Duodenal mucosa (tissue), 2 donors: ENCODE measurements at regions not wholly inside any gene's neighbourhood (a gene's known extent, or its start where the extent isn't known, plus 50 kb on each side); places are given as distances from the start of the nearest gene placed in this dataset.
A peak's percentile ranks its signal among the peaks of the same experiment; 100 is the strongest.

Source experiments
- H3K27ac ChIP-seq: one replicate; pipeline ENCODE4 v1.7.0; 2013; ENCODE audit warnings: low read depth, low read length
- H3K27me3 ChIP-seq, 2 donors: one replicate each; pipeline ENCODE4 v1.7.0; 2013; ENCODE audit warnings: low read length in 2 of 2, control low read depth in 1 of 2; ENCODE audit not compliant: insufficient read depth in 2 of 2, control insufficient read depth in 1 of 2
- H3K36me3 ChIP-seq, 2 donors: one replicate each; pipeline ENCODE4 v1.7.0; 2013; ENCODE audit warnings: low read length in 2 of 2, control low read depth in 1 of 2; ENCODE audit not compliant: insufficient read depth in 2 of 2, control insufficient read depth in 1 of 2
- H3K4me1 ChIP-seq, 2 donors: one replicate each; pipeline ENCODE4 v1.7.0; 2013; ENCODE audit warnings: low read length in 2 of 2, control low read depth in 1 of 2; ENCODE audit not compliant: insufficient read depth in 2 of 2, control insufficient read depth in 1 of 2
- H3K4me3 ChIP-seq, 2 donors: one replicate each; pipeline ENCODE4 v1.7.0; 2013; ENCODE audit warnings: low read length in 2 of 2, low read depth in 1 of 2
- H3K9ac ChIP-seq, 2 donors: one replicate each; pipeline ENCODE4 v1.7.0; 2013; ENCODE audit warnings: low read length in 2 of 2, low read depth in 1 of 2
- H3K9me3 ChIP-seq, 2 donors: one replicate each; pipeline ENCODE4 v1.7.0; 2013; ENCODE audit warnings: low read length in 2 of 2, control low read depth in 1 of 2; ENCODE audit not compliant: control insufficient read depth in 1 of 2

DNA sequence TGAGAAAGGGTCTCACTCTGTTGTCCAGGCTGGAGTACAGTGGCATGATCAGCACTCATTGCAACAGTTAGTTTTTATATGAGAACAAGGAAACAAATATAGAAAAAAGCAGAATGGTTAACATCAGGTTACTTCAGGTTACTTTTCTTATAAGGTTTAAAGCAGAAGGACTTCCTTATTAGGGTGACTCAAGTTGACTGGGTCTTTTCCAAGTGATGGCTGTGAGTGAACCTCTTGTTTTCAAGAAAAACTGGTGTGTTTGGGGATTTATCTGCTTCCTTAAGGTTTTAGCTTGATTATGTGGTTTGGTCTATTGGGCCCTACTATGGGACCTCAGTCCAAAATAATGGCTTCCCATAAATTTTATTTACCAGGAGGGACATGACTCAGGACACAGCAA lies 99.2 kb downstream of the ARRDC3 start:
- H3K9ac ChIP-seq = no peak overlapping the region
- H3K9me3 ChIP-seq = no peaks in the 10 kb centered on the region
- peaks cover 0 to 8% of the 10 kb centered on the region in 2 donors for H3K4me1 ChIP-seq
- H3K27me3 ChIP-seq = no peaks in the 10 kb centered on the region
- H3K36me3 ChIP-seq = no peaks in the 10 kb centered on the region
- no peak overlapping the region for H3K4me3 ChIP-seq
- no peak overlapping the region for H3K27ac ChIP-seq

DNA sequence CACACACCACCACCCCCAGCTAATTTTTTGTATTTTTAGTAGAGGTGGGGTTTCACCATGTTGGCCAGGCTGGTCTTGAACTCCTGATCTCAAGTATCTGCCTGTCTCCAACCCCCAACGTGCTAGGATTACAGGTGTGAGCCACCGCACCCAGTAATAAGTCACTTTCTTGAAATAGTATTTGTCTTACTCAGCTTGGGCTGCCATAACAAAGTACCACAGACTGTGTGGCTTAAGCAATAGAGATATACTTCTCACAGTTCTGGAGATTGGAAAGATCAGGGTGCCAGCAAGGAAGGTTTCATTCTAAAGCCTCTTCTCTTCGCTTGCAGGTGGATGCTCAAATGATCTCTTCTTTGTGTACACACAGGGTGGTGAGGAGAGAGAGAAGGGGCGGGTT lies 99.8 kb downstream of the ARRDC3 start:
- Histone ChIP-seq H3K9ac (no peak overlapping the region), H3K4me3 (no peak overlapping the region), H3K4me1 (peaks cover 0 to 8% of the 10 kb centered on the region in 2 donors), H3K27me3 (no peaks in the 10 kb centered on the region), H3K36me3 (no peaks in the 10 kb centered on the region), H3K9me3 (no peaks in the 10 kb centered on the region), H3K27ac (no peak overlapping the region)

DNA sequence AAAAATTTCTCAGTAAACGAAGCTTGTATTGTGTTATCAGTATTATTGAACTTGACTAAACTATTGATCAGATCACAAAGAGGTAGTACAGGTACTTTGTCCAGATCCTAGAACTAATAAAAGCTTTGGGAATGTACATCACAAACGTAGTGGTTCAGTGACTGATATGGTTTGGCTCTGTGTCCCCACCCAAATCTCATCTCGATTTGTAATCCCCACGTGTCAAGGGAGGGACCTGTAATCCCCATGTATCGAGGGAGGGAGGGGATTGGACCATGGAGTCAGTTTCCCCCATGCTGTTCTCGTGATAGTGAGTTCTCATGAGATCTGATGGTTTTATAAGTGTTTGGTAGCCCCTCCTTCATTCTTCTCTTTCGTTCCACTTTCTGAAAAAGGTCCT lies 100.9 kb downstream of the ARRDC3 start:
- Histone ChIP-seq H3K27me3 (no peaks in the 10 kb centered on the region), H3K9me3 (no peaks in the 10 kb centered on the region), H3K36me3 (no peaks in the 10 kb centered on the region), H3K4me1 (peaks cover 0 to 8% of the 10 kb centered on the region in 2 donors), H3K9ac (no peak overlapping the region), H3K27ac (no peak overlapping the region), H3K4me3 (no peak overlapping the region)

DNA sequence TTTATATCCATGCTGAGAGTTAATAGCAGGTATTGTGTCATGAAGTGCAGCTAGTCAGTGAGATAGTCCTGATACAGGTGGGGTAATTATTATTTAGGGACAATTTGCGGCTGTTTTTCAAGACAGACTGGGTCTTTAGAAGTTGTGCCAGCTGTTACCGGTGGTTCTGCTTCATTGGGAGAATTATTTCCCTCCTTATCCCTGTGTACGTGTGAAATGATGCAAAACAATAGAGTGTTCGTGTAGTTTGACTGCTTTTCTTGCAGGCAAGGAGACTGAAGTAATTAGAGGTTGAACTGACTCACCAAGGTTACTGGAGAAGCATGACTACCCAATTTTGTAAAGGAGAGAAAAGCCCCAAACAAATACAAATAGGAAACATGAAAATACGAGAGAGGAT lies 101.7 kb downstream of the ARRDC3 start:
- peaks cover 0 to 8% of the 10 kb centered on the region in 2 donors for H3K4me1 ChIP-seq
- H3K36me3 ChIP-seq = no peaks in the 10 kb centered on the region
- H3K4me3 ChIP-seq = no peak overlapping the region
- H3K27me3 ChIP-seq = no peaks in the 10 kb centered on the region
- H3K27ac ChIP-seq = no peak overlapping the region
- H3K9me3 ChIP-seq = no peaks in the 10 kb centered on the region
- H3K9ac ChIP-seq = no peak overlapping the region

DNA sequence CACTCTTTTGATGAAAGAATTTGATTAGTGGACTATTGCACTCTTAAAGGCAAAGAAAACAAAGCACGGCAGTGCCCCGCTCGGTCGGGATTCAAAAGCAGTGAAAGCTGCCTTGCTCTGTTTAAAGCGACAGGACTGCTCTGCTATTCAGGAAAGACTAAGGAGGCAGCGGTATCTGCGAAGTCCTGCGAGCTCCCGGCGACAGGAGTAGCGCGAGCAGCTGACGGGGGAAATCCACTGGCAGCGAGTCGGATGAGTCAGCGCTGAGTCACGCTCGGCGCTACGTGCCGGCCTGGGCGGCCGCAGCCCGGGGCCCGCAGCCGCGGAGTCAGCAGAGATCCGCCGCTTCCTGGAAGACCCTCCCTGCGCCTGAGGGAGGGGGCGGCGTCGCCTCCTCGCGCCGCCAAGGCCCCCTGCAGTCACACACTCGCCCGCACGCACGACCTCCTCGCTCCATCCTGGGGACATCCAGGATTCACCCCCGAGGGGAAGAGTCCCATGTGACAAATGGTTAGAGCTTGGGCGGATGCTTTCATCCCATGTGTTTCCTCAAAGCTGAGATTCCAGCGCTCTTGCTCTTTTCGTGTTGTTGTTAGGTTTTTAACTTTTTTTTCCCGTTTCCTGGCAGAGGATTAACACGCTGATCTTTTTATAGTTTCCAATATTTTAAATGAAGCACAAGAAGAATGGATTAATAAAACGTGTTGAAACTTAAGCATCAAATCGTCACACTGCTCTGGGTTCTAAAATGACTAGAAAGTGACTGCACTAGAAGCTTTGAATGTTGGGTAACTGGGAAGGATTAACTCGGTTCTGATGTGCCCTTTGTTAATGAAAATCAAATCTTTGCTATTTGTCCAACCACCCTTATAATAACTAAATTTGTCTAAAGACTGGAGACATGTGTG lies 102.5 kb downstream of the ARRDC3 start:
- Histone ChIP-seq H3K4me1 (peaks cover 0 to 8% of the 10 kb centered on the region in 2 donors), H3K36me3 (no peaks in the 10 kb centered on the region), H3K27ac (peak overlapping the region; percentile 92), H3K27me3 (no peaks in the 10 kb centered on the region), H3K9ac (peak overlapping the region; percentile 49 to 88), H3K9me3 (no peaks in the 10 kb centered on the region), H3K4me3 (peak overlapping the region; percentile 78 to 85)

DNA sequence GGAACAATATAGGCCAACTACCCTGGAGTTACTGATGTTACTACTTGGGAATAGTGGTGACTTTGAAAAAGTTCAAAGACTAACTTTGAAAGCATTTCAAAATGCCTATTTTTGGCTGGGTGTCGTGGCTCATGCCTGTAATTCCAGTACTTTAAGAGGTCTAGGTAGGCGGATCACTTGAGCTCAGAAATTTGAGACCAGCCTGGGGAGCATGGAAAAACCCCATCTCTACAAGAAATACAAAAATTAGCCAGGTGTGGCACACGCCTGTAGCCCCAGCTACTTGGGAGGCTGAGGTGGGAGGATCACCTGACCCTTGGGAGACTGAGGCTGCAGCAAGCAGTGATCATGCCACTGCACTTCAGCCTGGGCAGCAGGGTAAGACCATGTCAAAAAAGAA lies 105.3 kb downstream of the ARRDC3 start:
- no peaks in the 10 kb centered on the region for H3K27me3 ChIP-seq
- H3K36me3 ChIP-seq = no peaks in the 10 kb centered on the region
- no peak overlapping the region for H3K27ac ChIP-seq
- no peaks in the 10 kb centered on the region for H3K9me3 ChIP-seq
- no peak overlapping the region for H3K9ac ChIP-seq
- no peak overlapping the region for H3K4me3 ChIP-seq
- peaks cover 0 to 8% of the 10 kb centered on the region in 2 donors for H3K4me1 ChIP-seq

DNA sequence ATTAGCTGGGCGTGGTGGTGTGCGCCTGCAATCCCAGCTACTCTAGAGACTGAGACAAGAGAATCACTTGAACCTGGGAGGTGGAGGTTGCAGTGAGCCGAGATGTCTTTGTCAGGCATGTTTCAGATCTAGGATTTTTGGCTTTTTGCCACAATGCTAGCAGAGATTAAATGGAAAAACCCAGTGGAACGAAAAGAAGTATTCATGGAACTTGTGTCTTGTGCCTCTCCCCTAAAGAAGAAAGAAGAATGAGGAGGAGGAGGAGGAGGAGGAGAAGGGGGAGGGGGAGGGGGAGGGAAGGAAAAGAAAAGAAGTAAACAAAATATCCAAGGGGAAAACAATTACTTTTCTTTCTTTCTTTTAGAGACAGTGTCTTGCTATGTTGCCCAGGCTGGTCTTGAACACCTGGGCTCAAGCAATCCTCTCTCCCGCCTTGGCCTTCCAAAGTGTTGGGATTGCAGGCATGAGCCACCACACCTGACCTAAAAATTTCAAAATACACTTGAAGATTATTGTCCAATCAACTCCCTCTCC lies 106.0 kb downstream of the ARRDC3 start:
- no peak overlapping the region for H3K27ac ChIP-seq
- H3K9me3 ChIP-seq = no peaks in the 10 kb centered on the region
- H3K9ac ChIP-seq = no peak overlapping the region
- no peaks in the 10 kb centered on the region for H3K36me3 ChIP-seq
- H3K27me3 ChIP-seq = no peaks in the 10 kb centered on the region
- peaks cover 0 to 8% of the 10 kb centered on the region in 2 donors for H3K4me1 ChIP-seq
- H3K4me3 ChIP-seq = no peak overlapping the region

DNA sequence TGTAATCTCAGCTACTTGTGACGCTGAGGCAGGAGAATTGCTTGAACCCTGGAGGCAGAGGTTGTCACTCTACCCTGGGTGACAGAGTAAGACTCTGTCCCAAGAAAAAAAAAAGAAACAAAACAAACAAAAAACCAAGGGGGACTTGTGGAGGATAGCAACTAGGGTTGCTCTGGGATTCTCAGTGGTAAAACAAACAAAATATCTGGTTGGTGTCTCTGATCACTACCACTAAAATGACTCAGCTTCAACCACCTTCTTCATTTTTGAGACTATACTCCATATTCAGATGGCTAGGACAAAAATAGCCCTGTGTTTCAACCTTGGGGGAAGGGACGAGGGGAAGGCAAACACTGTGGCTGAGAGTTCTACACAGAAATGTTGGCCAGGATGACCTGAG lies 110.3 kb downstream of the ARRDC3 start:
- Histone ChIP-seq H3K4me1 (no peaks in the 10 kb centered on the region), H3K9me3 (no peaks in the 10 kb centered on the region), H3K27me3 (no peaks in the 10 kb centered on the region), H3K27ac (no peak overlapping the region), H3K36me3 (no peaks in the 10 kb centered on the region), H3K4me3 (no peak overlapping the region), H3K9ac (no peak overlapping the region)

DNA sequence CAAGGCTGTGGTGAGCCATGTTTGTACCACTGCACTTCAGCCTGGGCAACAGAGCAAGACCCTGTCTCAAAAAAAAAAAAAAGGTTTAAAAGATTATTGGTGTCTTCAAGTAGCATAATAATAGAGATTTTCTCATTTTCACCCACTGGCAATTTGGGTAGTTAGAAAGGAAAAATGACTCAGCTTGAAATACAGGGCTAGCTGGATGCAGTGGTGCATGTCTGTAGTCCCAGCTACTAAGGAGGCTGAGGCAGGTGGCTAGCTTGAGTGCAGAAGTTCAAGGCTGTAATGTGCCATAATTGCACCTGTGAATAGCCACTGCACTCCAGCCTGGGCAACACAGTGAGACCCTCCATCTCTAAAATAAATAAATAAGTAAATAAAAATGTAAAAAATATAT lies 111.1 kb downstream of the ARRDC3 start:
- H3K36me3 ChIP-seq = no peaks in the 10 kb centered on the region
- no peak overlapping the region for H3K27ac ChIP-seq
- no peaks in the 10 kb centered on the region for H3K9me3 ChIP-seq
- H3K27me3 ChIP-seq = no peaks in the 10 kb centered on the region
- no peak overlapping the region for H3K4me3 ChIP-seq
- no peaks in the 10 kb centered on the region for H3K4me1 ChIP-seq
- H3K9ac ChIP-seq = no peak overlapping the region

DNA sequence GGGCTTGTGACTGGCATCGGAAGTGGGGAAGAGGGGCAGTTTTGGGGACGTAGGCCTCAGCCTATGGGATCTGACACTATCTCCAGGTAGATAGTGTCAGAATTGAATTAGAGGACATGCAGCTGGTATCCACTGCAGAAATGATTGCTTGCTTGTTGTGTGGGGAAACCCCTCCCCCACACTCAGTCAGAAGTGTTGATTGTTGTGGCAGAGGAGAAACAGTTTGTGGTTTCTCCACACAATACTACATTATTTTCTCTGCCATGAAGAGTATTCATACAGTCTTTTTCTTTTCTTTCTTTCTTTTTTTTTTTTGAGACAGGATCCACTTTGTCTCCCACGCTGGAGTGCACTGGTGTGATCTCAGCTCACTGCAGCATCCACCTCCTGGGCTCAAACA lies 113.9 kb downstream of the ARRDC3 start:
- H3K36me3 ChIP-seq = no peaks in the 10 kb centered on the region
- H3K9me3 ChIP-seq = no peaks in the 10 kb centered on the region
- H3K27me3 ChIP-seq = no peaks in the 10 kb centered on the region
- no peak overlapping the region for H3K9ac ChIP-seq
- no peak overlapping the region for H3K4me3 ChIP-seq
- no peaks in the 10 kb centered on the region for H3K4me1 ChIP-seq
- no peak overlapping the region for H3K27ac ChIP-seq
